ENCODE measurements at regions not wholly inside any gene's neighbourhood (a gene's known extent, or its start where the extent isn't known, plus 50 kb on each side); places are given as distances from the start of the nearest gene placed in this dataset.

DNA sequence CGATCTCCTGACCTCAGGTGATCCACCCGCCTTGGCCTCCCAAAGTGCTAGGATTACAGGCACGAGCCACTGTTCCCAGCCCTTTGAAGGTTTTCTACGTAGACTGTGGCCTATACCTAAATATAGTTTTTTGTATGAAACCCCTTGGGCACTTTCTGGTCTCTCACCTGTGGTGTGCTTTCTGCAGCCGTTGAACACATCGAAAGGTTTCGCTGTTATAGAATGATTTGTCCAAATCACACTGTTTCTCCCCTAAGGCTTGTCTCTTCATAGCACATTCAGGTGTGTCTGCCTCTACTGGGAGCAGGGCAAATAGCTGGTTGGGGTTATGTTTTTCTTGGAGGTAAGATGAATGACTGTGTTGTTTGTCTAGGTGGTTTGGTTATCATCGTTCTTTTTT, 597.9 kb downstream of the RNF144B start (continued):
- no peak for TF ChIP-seq BRCA1 (IDR thresholded peaks at IDR 0.05; ENCODE audit: low read depth, low read length)

DNA sequence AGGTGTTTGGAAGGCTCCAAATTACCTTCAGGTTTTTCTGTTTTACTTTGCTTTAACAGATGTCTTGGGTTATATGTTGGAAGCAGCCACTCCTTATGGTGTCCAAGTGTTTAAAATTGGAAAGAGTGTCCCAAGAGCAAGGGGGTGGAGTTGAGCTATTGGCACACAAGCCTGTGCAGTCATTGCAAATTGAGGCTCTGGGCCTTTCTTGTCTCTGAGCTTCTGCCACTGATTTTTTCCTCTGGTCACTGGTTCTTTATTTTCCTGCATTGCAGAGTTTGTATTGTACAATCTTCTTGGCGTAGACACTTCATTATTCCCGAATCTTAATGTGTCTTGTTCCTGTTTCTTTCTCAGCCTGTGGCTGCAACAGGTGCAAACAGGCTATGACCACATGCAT, 598.8 kb downstream of the RNF144B start:
- FAIRE-seq (no peak), DNase-seq (ENCODE audit: low read depth in 1 of 2, low spot score in 2 of 2) (no peak)
- no peak overlapping the region for H3K4ac ChIP-seq (replicated peaks; ENCODE audit: insufficient read length, low read depth, low read length)
- H3K79me1 ChIP-seq (ENCODE audit: low read depth, low read length), result no peaks in the 10 kb centered on the region
- no peak overlapping the region for H2BK120ac ChIP-seq (replicated peaks; ENCODE audit: low read depth, low read length)
- H3K4me2 ChIP-seq (ENCODE audit: insufficient read depth in 1 of 2, low read depth in 2 of 2, low read length in 2 of 2), result no peak overlapping the region
- no peak overlapping the region for H3K9ac ChIP-seq (replicated peaks in 1 of 4; ENCODE audit: extremely low read depth in 1 of 4, low read depth in 3 of 4, low read length in 3 of 4)
- no peak overlapping the region for H2BK20ac ChIP-seq (ENCODE audit: low read length)
- WGBS, 2 experiments (ENCODE audit: extremely low coverage in 1 of 2, insufficient coverage in 1 of 2, insufficient read length in 1 of 2, insufficient replicate concordance in 2 of 2, low coverage in 1 of 2, low lambda C conversion rate in 2 of 2, missing lambda C conversion rate in 1 of 2), result 97% methylated on average over 2 of the region's 2 CpGs; no CpG with 5 or more reads in 1 of the 2 experiments
- H3K4me3 ChIP-seq (ENCODE audit: extremely low read depth in 1 of 4, insufficient read depth in 2 of 4, low read depth in 3 of 4, low read length in 4 of 4), result no peak overlapping the region
- no peak overlapping the region for H3K27ac ChIP-seq (ENCODE audit: low read depth, low read length)
- TF ChIP-seq CTBP2 (IDR thresholded peaks at IDR 0.05; ENCODE audit: borderline replicate concordance, insufficient read depth, insufficient read length, low read length), result no peak
- TF ChIP-seq, protein P1, sequence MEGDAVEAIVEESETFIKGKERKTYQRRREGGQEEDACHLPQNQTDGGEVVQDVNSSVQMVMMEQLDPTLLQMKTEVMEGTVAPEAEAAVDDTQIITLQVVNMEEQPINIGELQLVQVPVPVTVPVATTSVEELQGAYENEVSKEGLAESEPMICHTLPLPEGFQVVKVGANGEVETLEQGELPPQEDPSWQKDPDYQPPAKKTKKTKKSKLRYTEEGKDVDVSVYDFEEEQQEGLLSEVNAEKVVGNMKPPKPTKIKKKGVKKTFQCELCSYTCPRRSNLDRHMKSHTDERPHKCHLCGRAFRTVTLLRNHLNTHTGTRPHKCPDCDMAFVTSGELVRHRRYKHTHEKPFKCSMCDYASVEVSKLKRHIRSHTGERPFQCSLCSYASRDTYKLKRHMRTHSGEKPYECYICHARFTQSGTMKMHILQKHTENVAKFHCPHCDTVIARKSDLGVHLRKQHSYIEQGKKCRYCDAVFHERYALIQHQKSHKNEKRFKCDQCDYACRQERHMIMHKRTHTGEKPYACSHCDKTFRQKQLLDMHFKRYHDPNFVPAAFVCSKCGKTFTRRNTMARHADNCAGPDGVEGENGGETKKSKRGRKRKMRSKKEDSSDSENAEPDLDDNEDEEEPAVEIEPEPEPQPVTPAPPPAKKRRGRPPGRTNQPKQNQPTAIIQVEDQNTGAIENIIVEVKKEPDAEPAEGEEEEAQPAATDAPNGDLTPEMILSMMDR (IDR thresholded peaks at IDR 0.05; ENCODE audit: control extremely low read depth in 1 of 3, insufficient read depth in 1 of 3, low read depth in 1 of 3, low read length in 3 of 3), result no peak
- no peak for TF ChIP-seq SP4 (IDR thresholded peaks at IDR 0.05; ENCODE audit: low read length)
- TF ChIP-seq POLR2A (IDR thresholded peaks at IDR 0.05; ENCODE audit: control extremely low read depth in 1 of 2, low read depth in 2 of 2, low read length in 2 of 2), result no peak
- TF ChIP-seq, protein P2, sequence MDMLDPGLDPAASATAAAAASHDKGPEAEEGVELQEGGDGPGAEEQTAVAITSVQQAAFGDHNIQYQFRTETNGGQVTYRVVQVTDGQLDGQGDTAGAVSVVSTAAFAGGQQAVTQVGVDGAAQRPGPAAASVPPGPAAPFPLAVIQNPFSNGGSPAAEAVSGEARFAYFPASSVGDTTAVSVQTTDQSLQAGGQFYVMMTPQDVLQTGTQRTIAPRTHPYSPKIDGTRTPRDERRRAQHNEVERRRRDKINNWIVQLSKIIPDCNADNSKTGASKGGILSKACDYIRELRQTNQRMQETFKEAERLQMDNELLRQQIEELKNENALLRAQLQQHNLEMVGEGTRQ (IDR thresholded peaks at IDR 0.05; ENCODE audit: low read length), result no peak
- no peak for TF ChIP-seq SP2 (IDR thresholded peaks at IDR 0.05; ENCODE audit: low read length)
- no peak for TF ChIP-seq TAF1 (IDR thresholded peaks at IDR 0.05; ENCODE audit: low read depth, low read length)
- no peak for TF ChIP-seq CHD2 (IDR thresholded peaks at IDR 0.05; ENCODE audit: low read length)
- no peak for TF ChIP-seq RAD21 (IDR thresholded peaks at IDR 0.05 in 1 of 2, conservative IDR thresholded peaks at IDR 0.05 in 1 of 2; ENCODE audit: low read depth in 2 of 2, low read length in 2 of 2)
- H2BK12ac ChIP-seq (ENCODE audit: low read depth, low read length), result no peak overlapping the region
- H3K79me2 ChIP-seq (ENCODE audit: control insufficient read depth in 1 of 2, insufficient read depth in 2 of 2, low read length in 2 of 2), result no peaks in the 10 kb centered on the region
- no peak overlapping the region for H3K56ac ChIP-seq (replicated peaks; ENCODE audit: insufficient read length, low read depth, low read length)
- no peak overlapping the region for H2BK15ac ChIP-seq (ENCODE audit: low read length)
- no peaks in the 10 kb centered on the region for H4K20me1 ChIP-seq (replicated peaks in 1 of 2; ENCODE audit: control insufficient read depth in 1 of 2, insufficient read depth in 2 of 2, low read length in 2 of 2)
- ChIA-PET POLR2A (ENCODE audit: partially characterized antibody) (no interaction called here), CTCF (ENCODE audit: partially characterized antibody) (interaction anchor here (0.7 to 1.9 kb wide), 6 partner anchors 12 to 1268 kb away, joined by 3 to 10 read pairs (median 6); no protein-coding TSS in a partner anchor)
- no peak overlapping the region for H3K23ac ChIP-seq (ENCODE audit: insufficient read length)
- no peaks in the 10 kb centered on the region for H3K9me3 ChIP-seq (ENCODE audit: insufficient read depth in 2 of 2, low read depth in 1 of 2, low read length in 1 of 2)
- no peaks in the 10 kb centered on the region for H3K36me3 ChIP-seq (ENCODE audit: control insufficient read depth in 2 of 4, insufficient read depth in 4 of 4, low read length in 3 of 4)
- peaks cover 0 to 4% (median under 1%) of the 10 kb centered on the region in 4 experiments; a peak in 2 of 7 replicates for H3K4me1 ChIP-seq (replicated peaks in 1 of 4; ENCODE audit: control insufficient read depth in 3 of 4, insufficient read depth in 4 of 4, low read length in 3 of 4)
- no peak overlapping the region for H4K8ac ChIP-seq (ENCODE audit: extremely low read depth, insufficient read depth, low read length)
- no peak overlapping the region for H3K18ac ChIP-seq (ENCODE audit: extremely low read depth, low read length)
- H4K5ac ChIP-seq (ENCODE audit: insufficient read length, low read depth, low read length), result no peak overlapping the region
- H2AK5ac ChIP-seq (ENCODE audit: low read depth, low read length), result no peak overlapping the region
- no peaks in the 10 kb centered on the region for H3K27me3 ChIP-seq (replicated peaks in 1 of 4; ENCODE audit: control insufficient read depth in 3 of 4, extremely low read depth in 1 of 4, insufficient read depth in 3 of 4, low read length in 3 of 4)
- H2BK5ac ChIP-seq (ENCODE audit: low read depth, low read length), result no peak overlapping the region
- no peak overlapping the region for H3K14ac ChIP-seq (ENCODE audit: insufficient read length)
- H4K91ac ChIP-seq (replicated peaks; ENCODE audit: insufficient read length, low read length), result no peak overlapping the region
- H3K23me2 ChIP-seq (ENCODE audit: low read depth, low read length), result no peaks in the 10 kb centered on the region
- no peak overlapping the region for H2AFZ ChIP-seq (ENCODE audit: low read length)

All from H1 (cell line).